ENCODE measurements at regions not wholly inside any gene's neighbourhood (a gene's known extent, or its start where the extent isn't known, plus 50 kb on each side); places are given as distances from the start of the nearest gene placed in this dataset.
"Not testable (repeated sequence)": the region's sequence is repeated elsewhere in the genome, so short reads cannot be mapped to it uniquely, and the experiment has no call there.

GRCh38 chr3:43236008-43236407, 50.3 kb upstream of the SNRK start:
- DNase-seq, result no peak

- DNase-seq, result no peak
Observed at GRCh38 chr3:43233062-43233461, 53.3 kb upstream of the SNRK start.

DNA sequence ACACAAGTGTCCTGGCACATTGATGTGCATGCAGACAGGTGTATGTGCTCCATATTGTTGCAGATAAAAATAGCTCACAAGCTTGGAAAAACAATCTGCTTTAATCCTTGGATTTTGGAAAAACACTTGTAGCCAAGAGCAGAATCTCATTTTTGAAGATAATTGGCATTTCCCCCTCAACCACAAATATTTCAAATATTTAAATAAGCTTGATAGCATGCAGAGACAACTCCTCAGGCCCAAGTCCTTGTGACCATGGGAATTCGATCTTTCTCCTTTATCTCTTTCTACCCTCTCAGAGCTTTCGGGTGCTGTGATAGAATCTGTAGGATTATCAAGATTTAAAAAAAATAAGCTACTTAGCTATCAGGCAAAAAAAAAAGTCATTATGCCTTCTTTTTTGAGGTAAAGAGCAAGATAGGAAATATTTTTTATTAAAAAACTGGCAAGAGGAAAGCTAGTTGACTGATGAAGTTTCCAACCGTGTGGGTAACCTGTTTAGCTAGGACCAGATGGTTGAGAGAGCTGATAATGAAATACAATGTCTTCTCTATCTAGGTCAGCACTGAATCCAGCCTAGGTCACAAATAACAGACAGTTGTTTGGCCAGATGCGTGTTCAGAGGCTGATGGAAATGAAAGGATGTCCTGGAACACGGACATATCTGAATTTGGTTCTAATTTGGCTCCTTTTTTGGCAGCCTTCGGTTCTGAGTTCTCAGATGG, 54.9 kb upstream of the SNRK start:
- no peak for DNase-seq

DNA sequence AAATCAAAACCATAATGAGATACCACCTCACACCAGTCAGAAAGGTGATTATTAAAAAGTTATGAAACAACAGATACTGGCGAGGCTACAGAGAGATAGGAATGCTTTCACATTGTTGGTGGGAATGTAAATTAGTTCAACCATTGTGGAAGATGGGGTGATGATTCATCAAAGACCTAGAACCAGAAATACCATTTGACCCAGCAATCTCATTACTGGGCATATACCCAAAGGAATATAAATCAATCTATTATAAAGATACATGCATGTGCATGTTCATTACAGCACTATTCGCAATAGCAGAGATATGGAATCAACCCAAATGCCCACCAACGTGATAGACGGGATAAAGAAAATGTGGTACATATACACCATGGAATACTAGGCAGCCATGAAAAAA, 56.5 kb upstream of the SNRK start:
- not testable (repeated sequence) for DNase-seq

DNA sequence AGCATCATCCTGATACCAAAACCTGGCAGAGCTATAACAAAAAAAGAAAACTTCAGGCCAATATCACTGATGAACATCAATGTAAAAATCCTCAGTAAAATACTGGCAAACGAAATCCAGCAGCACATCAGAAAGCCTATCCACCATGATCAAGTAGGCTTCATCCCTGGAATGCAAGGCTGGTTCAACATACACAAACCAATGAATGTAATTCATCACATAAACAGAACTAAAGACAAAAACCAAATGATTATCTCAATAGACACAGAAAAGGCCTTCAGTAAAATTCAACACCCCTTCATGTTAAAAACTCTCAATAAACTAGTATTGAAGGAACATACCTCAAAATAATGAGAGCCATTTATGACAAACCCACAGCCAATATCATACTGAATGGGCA, 58.7 kb upstream of the SNRK start:
- not testable (repeated sequence) for DNase-seq

DNA sequence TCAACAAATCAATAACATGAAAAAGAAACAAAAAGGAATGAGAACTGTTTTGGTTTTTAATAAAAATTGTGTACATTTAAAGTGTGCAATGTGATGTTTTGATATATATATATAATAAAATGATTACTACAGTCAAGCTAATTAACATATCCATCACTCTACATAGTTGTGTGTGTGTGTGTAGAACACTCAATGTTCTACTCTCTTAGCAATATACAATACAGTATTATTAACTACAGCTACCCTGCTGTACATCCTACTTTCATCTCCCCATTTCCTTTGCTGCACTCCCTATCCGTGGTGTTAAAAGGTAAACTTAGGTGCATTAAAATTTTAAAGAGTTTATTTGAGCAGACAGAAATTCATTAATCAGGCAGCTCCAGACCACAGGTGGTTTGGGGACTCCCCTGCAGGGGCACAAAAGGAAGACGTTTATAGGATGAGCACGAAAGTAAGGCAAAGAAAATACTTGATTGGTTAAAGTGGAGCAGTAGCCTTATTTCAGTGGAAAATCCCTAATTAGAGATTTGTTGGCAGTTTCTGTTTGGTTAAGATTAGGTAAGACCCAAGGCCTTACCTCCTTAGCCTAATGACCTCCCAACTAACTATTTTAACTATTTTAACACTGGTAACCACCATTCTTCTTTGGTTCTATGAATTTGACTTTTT, 61.8 kb upstream of the SNRK start:
- no peak for DNase-seq

DNA sequence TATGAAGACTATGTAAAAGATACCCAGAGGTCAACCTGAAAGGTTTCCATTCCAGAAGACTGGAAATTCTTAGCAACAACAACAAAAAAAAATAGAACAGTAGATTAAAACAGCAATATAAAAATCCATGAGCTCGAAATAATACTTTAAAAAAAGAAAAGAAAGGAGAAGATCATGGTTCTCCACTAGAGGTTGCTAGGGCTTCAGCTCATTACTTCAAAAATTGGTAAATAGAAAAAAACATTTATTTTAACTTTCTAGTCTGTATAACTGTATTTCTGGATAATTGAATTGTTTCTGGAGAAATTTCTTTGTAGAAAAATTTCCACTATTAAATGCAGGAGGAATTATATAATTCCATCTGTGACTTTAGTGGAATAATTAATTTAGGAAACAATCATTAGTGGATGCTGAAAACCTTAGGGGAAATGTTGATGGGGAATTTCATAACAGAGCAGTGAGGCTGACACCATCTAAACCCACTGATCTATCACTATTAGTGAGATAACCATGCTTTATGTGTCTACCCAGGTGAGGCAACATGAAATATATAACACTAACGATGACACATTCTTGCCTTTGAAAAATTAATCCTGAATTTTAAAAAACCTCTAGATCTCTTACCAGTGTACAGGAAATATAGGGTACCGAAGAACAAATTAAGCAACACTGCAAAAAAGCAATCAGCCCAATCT, 62.5 kb upstream of the SNRK start:
- DNase-seq, result no peak

DNA sequence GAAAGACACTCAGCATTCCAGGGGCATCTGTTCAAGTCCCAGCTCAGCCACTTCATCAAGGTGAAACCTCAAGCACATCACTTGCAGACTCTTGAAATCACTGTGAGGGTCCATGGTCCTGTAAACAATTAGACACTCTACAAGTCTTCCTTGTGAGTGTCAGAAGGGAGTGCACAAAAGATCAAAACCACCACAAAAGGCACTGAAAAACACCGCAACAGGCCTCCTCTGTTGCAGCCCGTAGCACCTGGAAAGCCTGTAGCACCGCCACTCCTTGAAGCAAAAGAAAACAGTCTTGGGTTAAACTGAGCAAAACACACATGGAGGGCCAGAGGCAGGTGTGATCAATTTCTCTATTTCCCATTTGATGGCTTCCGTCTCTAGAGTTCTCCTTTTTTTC, 63.8 kb upstream of the SNRK start:
- DNase-seq, result no peak

DNA sequence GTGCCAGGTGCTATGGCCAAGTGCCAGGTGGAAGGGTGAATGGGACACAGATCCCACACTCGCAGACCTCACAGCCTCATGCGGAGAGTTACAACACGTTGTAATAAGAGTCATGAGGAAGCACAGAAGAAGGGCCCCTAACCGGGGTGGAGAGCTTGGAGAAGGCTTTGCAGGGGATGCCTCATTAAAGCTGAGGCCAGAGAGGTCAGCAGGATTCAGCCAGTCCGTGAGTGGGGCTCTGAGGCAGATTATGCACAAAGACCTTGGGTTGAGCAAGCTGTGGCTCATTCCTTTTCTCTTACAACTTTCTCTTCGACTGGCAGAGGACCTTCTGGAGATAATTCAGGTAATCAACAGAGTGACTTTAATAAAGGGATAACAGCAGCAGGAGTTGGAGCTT, 65.3 kb upstream of the SNRK start:
- DNase-seq, result no peak

GRCh38 chr3:43219616-43220015, 66.7 kb upstream of the SNRK start:
- no peak for DNase-seq

DNA sequence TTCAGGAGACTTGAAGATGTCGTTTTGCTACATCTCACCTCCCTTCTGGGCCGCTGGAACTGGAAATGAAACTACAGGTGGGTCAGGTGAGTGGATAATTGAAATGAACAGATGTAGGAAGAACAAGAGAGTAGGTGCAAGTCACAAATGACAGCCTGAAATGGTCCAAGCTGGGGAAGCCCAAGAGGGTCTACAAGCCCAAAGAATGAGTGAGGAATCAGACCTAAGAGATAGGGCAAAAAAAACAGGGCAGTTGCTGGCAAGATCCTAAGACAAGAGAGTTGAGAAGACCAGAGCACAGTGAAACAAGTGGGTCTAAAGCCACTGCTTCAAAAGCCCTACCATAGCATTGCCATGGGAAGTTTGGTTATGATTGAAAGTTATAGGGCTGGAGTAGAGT, 67.4 kb upstream of the SNRK start:
- DNase-seq, result no peak

- no peak for DNase-seq
Observed at GRCh38 chr3:43218156-43218555, 68.2 kb upstream of the SNRK start.

DNA sequence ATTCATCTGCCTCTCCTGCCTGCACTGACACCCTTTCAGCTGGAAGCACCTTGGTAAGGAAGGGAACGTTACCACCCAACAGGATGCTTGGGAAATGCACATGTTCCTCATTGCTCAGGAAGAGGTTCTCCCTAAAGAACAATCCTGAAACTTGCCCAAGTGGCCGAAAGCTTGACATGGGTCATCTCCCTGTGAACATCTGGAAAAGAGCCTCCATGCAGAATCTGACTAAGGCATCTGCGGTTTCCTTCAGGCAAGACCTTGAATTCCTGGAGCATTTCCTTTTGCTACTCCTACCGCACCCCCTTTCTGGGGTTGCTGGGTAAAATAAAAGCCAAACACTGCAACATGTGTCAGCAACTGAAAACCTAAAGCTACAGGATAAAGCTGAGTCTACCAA, 68.7 kb upstream of the SNRK start:
- no peak for DNase-seq

- DNase-seq, result no peak
Observed at GRCh38 chr3:43217206-43217605, 69.1 kb upstream of the SNRK start.

- DNase-seq, result no peak
Observed at GRCh38 chr3:43215663-43216275, 70.6 kb upstream of the SNRK start.

DNA sequence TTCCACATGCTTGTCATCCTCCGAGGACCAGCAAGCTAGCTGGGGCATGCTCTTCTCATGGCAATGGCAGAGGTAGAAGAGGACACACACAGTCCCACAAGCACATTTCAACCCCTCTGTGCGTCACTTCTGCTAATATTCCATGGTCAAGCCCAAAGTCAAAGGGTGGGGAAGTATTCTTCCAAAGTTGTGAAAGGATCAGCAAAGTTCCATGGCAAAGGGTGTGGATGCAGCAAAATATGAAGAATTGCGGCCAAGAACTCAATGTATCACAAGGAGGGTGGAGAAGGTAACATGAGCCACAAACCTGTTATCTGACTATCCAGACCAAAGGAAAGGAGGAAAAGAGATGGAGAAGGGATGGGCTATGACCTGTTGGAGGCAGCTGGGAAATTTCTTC, 71.2 kb upstream of the SNRK start:
- DNase-seq, result no peak

- DNase-seq, result no peak
Observed at GRCh38 chr3:43214616-43215015, 71.7 kb upstream of the SNRK start.

- no peak for DNase-seq
Observed at GRCh38 chr3:43213631-43214030, 72.7 kb upstream of the SNRK start.

- no peak for DNase-seq
Observed at GRCh38 chr3:43212914-43213611, 73.3 kb upstream of the SNRK start.

DNA sequence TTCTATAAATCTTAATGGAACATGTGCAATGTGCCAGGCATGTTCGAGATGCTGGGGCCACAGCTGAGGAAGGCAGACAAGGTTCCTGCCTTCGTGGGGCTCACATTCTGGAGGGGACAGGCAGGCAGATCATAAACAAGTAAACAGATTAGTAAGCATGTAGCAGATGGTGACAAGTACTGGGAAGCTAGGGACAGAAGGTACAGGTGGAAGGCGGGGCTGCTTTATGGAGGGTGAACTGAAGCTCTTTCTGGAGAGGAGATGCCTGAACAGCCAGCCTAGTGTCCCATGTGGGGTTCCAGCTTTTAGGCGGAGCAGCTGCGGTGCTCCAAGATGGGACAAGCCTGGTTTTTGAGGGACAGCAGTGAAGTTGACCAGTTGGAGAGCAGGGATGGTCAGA, 74.7 kb upstream of the SNRK start:
- DNase-seq, result no peak

GRCh38 chr3:43210049-43211027, 76.0 kb upstream of the SNRK start:
- DNase-seq, result no peak

GRCh38 chr3:43207628-43208085, 78.7 kb upstream of the SNRK start:
- DNase-seq, result no peak

Data from activated CD8-positive, alpha-beta memory T cell treated with anti-CD3 and anti-CD28 coated beads, Interleukin-2, amount 50 U/mL, for 48 hours (primary cell).